ENCODE measurements at regions not wholly inside any gene's neighbourhood (a gene's known extent, or its start where the extent isn't known, plus 50 kb on each side); places are given as distances from the start of the nearest gene placed in this dataset.

DNA sequence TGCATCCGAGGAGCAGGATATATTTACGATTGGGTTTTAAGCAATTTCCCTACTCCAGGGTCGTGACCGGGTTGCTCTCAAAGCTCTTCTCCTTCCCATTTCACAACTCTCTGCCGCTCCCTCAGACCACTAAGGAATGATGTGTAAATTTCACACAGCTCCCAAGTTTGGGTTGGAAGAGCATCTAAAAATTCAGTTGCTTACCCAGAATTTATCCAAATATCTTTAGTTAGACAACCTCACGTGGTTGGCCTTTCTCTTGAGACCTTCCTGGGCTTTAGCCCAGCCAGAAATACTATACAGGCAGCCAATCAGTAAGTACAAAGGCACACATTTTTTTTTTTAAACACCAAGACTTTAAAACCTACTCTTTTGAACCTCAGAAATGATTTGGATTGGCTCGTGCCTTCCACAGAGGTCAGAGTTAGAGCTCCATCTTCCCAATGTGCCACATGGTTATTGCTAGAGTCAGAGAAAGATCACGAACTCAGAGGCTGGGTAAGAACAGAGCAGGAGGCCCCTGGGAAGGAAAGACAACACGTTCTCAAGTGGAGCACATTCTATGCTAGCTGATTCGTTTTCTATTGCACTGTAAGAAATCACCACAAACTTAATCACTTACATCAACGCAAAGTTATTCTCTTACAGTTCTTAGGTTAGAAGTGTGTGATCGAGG, 335.4 kb upstream of the MGMT start:
- dilution Hi-C loops (cut with MboI; ENCODE audit: extremely low pct_ligation_motif_present, low sequenced_read_pairs) = no loop called here
- no peaks in the 10 kb centered on the region for H3K27me3 ChIP-seq (ENCODE audit: control insufficient read depth in 2 of 2, insufficient read depth in 2 of 2, low read length in 2 of 2)
- CTCF ChIA-PET = no interaction called here

More for the DNA sequence above, 335.4 kb upstream of the MGMT start:
- no peaks in the 10 kb centered on the region for H3K9me3 ChIP-seq (replicated peaks; ENCODE audit: control insufficient read depth, insufficient read depth, low read length)
- H3K4me2 ChIP-seq (ENCODE audit: insufficient read depth, low read length) = no peak overlapping the region
- H3K27ac ChIP-seq (ENCODE audit: insufficient read depth, low read depth, low read length) = no peak overlapping the region
- FAIRE-seq (no peak), DNase-seq (ENCODE audit: low read depth, low spot score) (no peak)
- POLR2A ChIA-PET = no interaction called here
- no peaks in the 10 kb centered on the region for H3K9me1 ChIP-seq (replicated peaks; ENCODE audit: control insufficient read depth, extremely low read depth, insufficient read depth, low read length)
- H2AFZ ChIP-seq (ENCODE audit: low read depth, low read length) = no peak overlapping the region
- intact Hi-C loops (cut with micrococcal nuclease) = no loop called here
- no peaks in the 10 kb centered on the region for H4K20me1 ChIP-seq (replicated peaks; ENCODE audit: control insufficient read depth, extremely low read depth, insufficient read depth, low read length)
- H3K4me1 ChIP-seq (ENCODE audit: control insufficient read depth, extremely low read depth, insufficient read depth, low read length) = no peaks in the 10 kb centered on the region
- H3K4me3 ChIP-seq (replicated peaks in 1 of 3; ENCODE audit: insufficient read depth in 1 of 3, low read depth in 1 of 3, low read length in 3 of 3) = no peak overlapping the region
- no TSS peak for BruUV-seq (replicated peaks)
- H3K79me2 ChIP-seq (ENCODE audit: control insufficient read depth, insufficient read depth, low read length) = no peaks in the 10 kb centered on the region
- H3K36me3 ChIP-seq (ENCODE audit: control insufficient read depth in 2 of 2, extremely low read depth in 1 of 2, insufficient read depth in 2 of 2, low read length in 2 of 2) = no peaks in the 10 kb centered on the region
- H3K9ac ChIP-seq (replicated peaks; ENCODE audit: extremely low read depth, insufficient read depth, low read length) = no peak overlapping the region
- TF ChIP-seq JUN (IDR thresholded peaks at IDR 0.05; ENCODE audit: borderline replicate concordance, insufficient read depth, insufficient read length, low read depth) = no peak
- TF ChIP-seq MYC (IDR thresholded peaks at IDR 0.05; ENCODE audit: low read depth, low read length) = no peak
- TF ChIP-seq GATA2 (IDR thresholded peaks at IDR 0.05; ENCODE audit: insufficient read depth, insufficient read length, low read depth, low read length) = no peak
- TF ChIP-seq, protein P1, sequence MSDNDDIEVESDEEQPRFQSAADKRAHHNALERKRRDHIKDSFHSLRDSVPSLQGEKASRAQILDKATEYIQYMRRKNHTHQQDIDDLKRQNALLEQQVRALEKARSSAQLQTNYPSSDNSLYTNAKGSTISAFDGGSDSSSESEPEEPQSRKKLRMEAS (IDR thresholded peaks at IDR 0.05; ENCODE audit: insufficient read depth, insufficient read length) = no peak
- no peak for TF ChIP-seq FOS (IDR thresholded peaks at IDR 0.05; ENCODE audit: borderline replicate concordance, insufficient read depth, low read length)
- no peak for TF ChIP-seq EZH2 (IDR thresholded peaks at IDR 0.05; ENCODE audit: borderline replicate concordance, low read depth, low read length, severe bottlenecking)
- no peak for TF ChIP-seq POLR2A (IDR thresholded peaks at IDR 0.05; ENCODE audit: low read depth, low read length)
- TF ChIP-seq, protein P2, sequence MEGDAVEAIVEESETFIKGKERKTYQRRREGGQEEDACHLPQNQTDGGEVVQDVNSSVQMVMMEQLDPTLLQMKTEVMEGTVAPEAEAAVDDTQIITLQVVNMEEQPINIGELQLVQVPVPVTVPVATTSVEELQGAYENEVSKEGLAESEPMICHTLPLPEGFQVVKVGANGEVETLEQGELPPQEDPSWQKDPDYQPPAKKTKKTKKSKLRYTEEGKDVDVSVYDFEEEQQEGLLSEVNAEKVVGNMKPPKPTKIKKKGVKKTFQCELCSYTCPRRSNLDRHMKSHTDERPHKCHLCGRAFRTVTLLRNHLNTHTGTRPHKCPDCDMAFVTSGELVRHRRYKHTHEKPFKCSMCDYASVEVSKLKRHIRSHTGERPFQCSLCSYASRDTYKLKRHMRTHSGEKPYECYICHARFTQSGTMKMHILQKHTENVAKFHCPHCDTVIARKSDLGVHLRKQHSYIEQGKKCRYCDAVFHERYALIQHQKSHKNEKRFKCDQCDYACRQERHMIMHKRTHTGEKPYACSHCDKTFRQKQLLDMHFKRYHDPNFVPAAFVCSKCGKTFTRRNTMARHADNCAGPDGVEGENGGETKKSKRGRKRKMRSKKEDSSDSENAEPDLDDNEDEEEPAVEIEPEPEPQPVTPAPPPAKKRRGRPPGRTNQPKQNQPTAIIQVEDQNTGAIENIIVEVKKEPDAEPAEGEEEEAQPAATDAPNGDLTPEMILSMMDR (IDR thresholded peaks at IDR 0.05; ENCODE audit: extremely low read depth in 1 of 2, insufficient read depth in 1 of 2, low read depth in 1 of 2, low read length in 2 of 2) = no peak
- TF ChIP-seq POLR2AphosphoS5 (IDR thresholded peaks at IDR 0.05; ENCODE audit: insufficient read depth, low read depth, low read length) = no peak
